H1 (cell line): ENCODE measurements at regions not wholly inside any gene's neighbourhood (a gene's known extent, or its start where the extent isn't known, plus 50 kb on each side); places are given as distances from the start of the nearest gene placed in this dataset.

Experiments
- CTCF ChIA-PET: fragments of 300-600 bp; sonication (Branson Sonifier 250); formaldehyde crosslinking; loops from one replicate; lab custom pipeline; 2021; ENCODE audit not compliant: partially characterized antibody; lab: Charles Lee
- POLR2A ChIA-PET: fragments of 300-600 bp; sonication (Branson Sonifier 250); formaldehyde crosslinking; loops from one replicate; lab custom pipeline; 2021; ENCODE audit warnings: inconsistent platforms; ENCODE audit not compliant: partially characterized antibody; lab: Charles Lee
- DNase-seq, 2 experiments: peaks; one replicate each; pipeline versions ENCODE4 v3.0.0 to v3.0.0-alpha.2; 2010 to 2022; ENCODE audit warnings: low spot score in 2 of 2, low read depth in 1 of 2, mixed read lengths in 1 of 2
- FAIRE-seq: peaks from 2 replicates; lab custom pipeline; 2011; peaks lifted over from hg19 to GRCh38; lab: Jason Lieb, UNC
- H2AFZ ChIP-seq: 2 replicates; pipeline ENCODE4 v1.8.1; 2012; ENCODE audit warnings: low read length, inconsistent platforms
- H2AK5ac ChIP-seq: 2 replicates; pipeline ENCODE4 v1.6.1; 2013; ENCODE audit warnings: low read depth, low read length
- H2BK120ac ChIP-seq: replicated peaks from 2 replicates; pipeline ENCODE3; 2013; ENCODE audit warnings: low read depth, low read length, inconsistent platforms
- H2BK12ac ChIP-seq: 2 replicates; pipeline ENCODE4 v1.6.1; 2013; ENCODE audit warnings: low read depth, low read length
- H2BK15ac ChIP-seq: 2 replicates; pipeline ENCODE4 v1.6.1; 2013; ENCODE audit warnings: low read length
- H2BK20ac ChIP-seq: 2 replicates; pipeline ENCODE4 v1.6.1; 2013; ENCODE audit warnings: low read length
- H2BK5ac ChIP-seq: 2 replicates; pipeline ENCODE4 v1.6.1; 2013; ENCODE audit warnings: low read depth, low read length
- H3K14ac ChIP-seq: 2 replicates; pipeline ENCODE4 v1.6.1; 2013; ENCODE audit warnings: inconsistent platforms; ENCODE audit not compliant: insufficient read length
- H3K18ac ChIP-seq: 2 replicates; pipeline ENCODE4 v1.6.1; 2013; ENCODE audit warnings: low read length; ENCODE audit errors: extremely low read depth
- H3K23ac ChIP-seq: 2 replicates; pipeline ENCODE4 v1.6.1; 2013; ENCODE audit warnings: inconsistent platforms; ENCODE audit not compliant: insufficient read length
- H3K23me2 ChIP-seq: 2 replicates; pipeline ENCODE4 v1.6.1; 2013; ENCODE audit warnings: low read depth, low read length
- H3K27ac ChIP-seq: 2 replicates; pipeline ENCODE4 v1.6.1; 2011; ENCODE audit warnings: low read depth, low read length, inconsistent platforms
- H3K27me3 ChIP-seq, 4 experiments: replicated peaks in 1 of 4; 1 replicate in 1 of 4; 2 replicates in 3 of 4; pipeline versions ENCODE4 v1.6.1 to v1.8.1; 2011 to 2013; ENCODE audit warnings: low read length in 3 of 4, mild to moderate bottlenecking in 3 of 4, inconsistent platforms in 2 of 4, mixed read lengths in 2 of 4, moderate library complexity in 1 of 4; ENCODE audit not compliant: control insufficient read depth in 3 of 4, insufficient read depth in 3 of 4; ENCODE audit errors: extremely low read depth in 1 of 4
- H3K36me3 ChIP-seq, 4 experiments: 2 replicates each; pipeline versions ENCODE4 v1.6.1 to v1.8.1; 2011 to 2013; ENCODE audit warnings: mild to moderate bottlenecking in 4 of 4, low read length in 3 of 4, moderate library complexity in 2 of 4, control low read depth in 1 of 4, inconsistent platforms in 1 of 4; ENCODE audit not compliant: insufficient read depth in 4 of 4, control insufficient read depth in 2 of 4
- H3K4ac ChIP-seq: replicated peaks from 2 replicates; pipeline ENCODE3; 2013; ENCODE audit warnings: low read length, low read depth, mixed read lengths, inconsistent platforms; ENCODE audit not compliant: insufficient read length
- H3K4me1 ChIP-seq, 4 experiments: replicated peaks in 1 of 4; 1 replicate in 1 of 4; 2 replicates in 3 of 4; pipeline versions ENCODE4 v1.6.1 to v1.8.1; 2011 to 2013; ENCODE audit warnings: low read length in 3 of 4, inconsistent platforms in 2 of 4, mixed read lengths in 1 of 4; ENCODE audit not compliant: insufficient read depth in 4 of 4, control insufficient read depth in 3 of 4
- H3K4me2 ChIP-seq, 2 experiments: 2 replicates each; pipeline versions ENCODE4 v1.6.1 to v1.8.1; 2011 to 2013; ENCODE audit warnings: low read depth in 2 of 2, low read length in 2 of 2, control low read depth in 1 of 2, inconsistent platforms in 1 of 2, mild to moderate bottlenecking in 1 of 2; ENCODE audit not compliant: insufficient read depth in 1 of 2
- H3K4me3 ChIP-seq, 4 experiments: fragments of 200-600, 300-600 bp in 1 of 4; sonication (generic), shearing (Covaris generic), sonication (Bioruptor Twin) in 1 of 4; 2 replicates each; pipeline versions ENCODE4 v1.5.1 to v1.8.1; 2011 to 2016; ENCODE audit warnings: low read length in 4 of 4, low read depth in 3 of 4, control low read depth in 2 of 4, inconsistent platforms in 2 of 4, mild to moderate bottlenecking in 2 of 4, mixed read lengths in 1 of 4, moderate library complexity in 1 of 4; ENCODE audit not compliant: insufficient read depth in 2 of 4; ENCODE audit errors: extremely low read depth in 1 of 4
- H3K56ac ChIP-seq: replicated peaks from 2 replicates; pipeline ENCODE3; 2013; ENCODE audit warnings: low read depth, mild to moderate bottlenecking, mixed read lengths, low read length, inconsistent platforms; ENCODE audit not compliant: insufficient read length
- H3K79me1 ChIP-seq: 2 replicates; pipeline ENCODE4 v1.6.1; 2013; ENCODE audit warnings: low read depth, low read length, control low read depth
- H3K79me2 ChIP-seq, 2 experiments: 2 replicates each; pipeline versions ENCODE4 v1.6.1 to v1.8.1; 2012 to 2013; ENCODE audit warnings: low read length in 2 of 2, mild to moderate bottlenecking in 2 of 2, inconsistent platforms in 1 of 2; ENCODE audit not compliant: insufficient read depth in 2 of 2, control insufficient read depth in 1 of 2
- H3K9ac ChIP-seq, 4 experiments: replicated peaks in 1 of 4; 1 replicate in 1 of 4; 2 replicates in 3 of 4; pipeline versions ENCODE4 v1.6.1 to v1.8.1; 2011 to 2013; ENCODE audit warnings: low read depth in 3 of 4, low read length in 3 of 4, control low read depth in 2 of 4, mild to moderate bottlenecking in 2 of 4, moderate library complexity in 2 of 4, inconsistent platforms in 1 of 4; ENCODE audit errors: extremely low read depth in 1 of 4
- H3K9me3 ChIP-seq, 2 experiments: 2 replicates each; pipeline versions ENCODE4 v1.6.1 to v1.8.1; 2012 to 2013; ENCODE audit warnings: mild to moderate bottlenecking in 2 of 2, moderate library complexity in 2 of 2, control low read depth in 1 of 2, inconsistent platforms in 1 of 2, low read depth in 1 of 2, low read length in 1 of 2, mixed read lengths in 1 of 2; ENCODE audit not compliant: insufficient read depth in 2 of 2
- H4K20me1 ChIP-seq, 2 experiments: replicated peaks in 1 of 2; 2 replicates each; pipeline versions ENCODE3 to v1.8.1; 2011 to 2013; ENCODE audit warnings: inconsistent platforms in 2 of 2, low read length in 2 of 2, mild to moderate bottlenecking in 1 of 2; ENCODE audit not compliant: insufficient read depth in 2 of 2, control insufficient read depth in 1 of 2
- H4K5ac ChIP-seq: 2 replicates; pipeline ENCODE4 v1.6.1; 2013; ENCODE audit warnings: low read length, low read depth, mixed read lengths, inconsistent platforms; ENCODE audit not compliant: insufficient read length
- H4K8ac ChIP-seq: 2 replicates; pipeline ENCODE4 v1.8.0; 2013; ENCODE audit warnings: mild to moderate bottlenecking, moderate library complexity, low read length, inconsistent platforms; ENCODE audit not compliant: insufficient read depth; ENCODE audit errors: extremely low read depth
- H4K91ac ChIP-seq: replicated peaks from 2 replicates; pipeline ENCODE3; 2013; ENCODE audit warnings: low read length, mixed read lengths, inconsistent platforms; ENCODE audit not compliant: insufficient read length
- CTCF ChIP-seq, 3 experiments: IDR thresholded peaks; 1 replicate in 2 of 3; 2 replicates in 1 of 3; pipeline versions ENCODE4 v1.5.1 to v1.6.1; 2011; ENCODE audit warnings: low read length in 3 of 3, mild to moderate bottlenecking in 3 of 3, inconsistent platforms in 2 of 3, low read depth in 1 of 3, moderate library complexity in 1 of 3; ENCODE audit not compliant: insufficient read depth in 1 of 3; ENCODE audit errors: control extremely low read depth in 1 of 3
- SUZ12 ChIP-seq: fragments of 200-600 bp; sonication (generic); IDR thresholded peaks from 2 replicates; pipeline ENCODE4 v1.6.1; 2012; ENCODE audit warnings: mild to moderate bottlenecking, inconsistent platforms, low read length, moderate library complexity, mixed read lengths
- WGBS, 2 experiments: shearing (Covaris generic) in 1 of 2; methylation state at CpG; one replicate each; pipeline versions ENCODE4 v1.1.6 to v1.1.7; 2013 to 2015; ENCODE audit warnings: low lambda C conversion rate in 2 of 2, mixed read lengths in 2 of 2, inconsistent platforms in 1 of 2, low coverage in 1 of 2, missing lambda C conversion rate in 1 of 2; ENCODE audit not compliant: insufficient replicate concordance in 2 of 2, insufficient coverage in 1 of 2, insufficient read length in 1 of 2; ENCODE audit errors: extremely low coverage in 1 of 2, missing lambda C conversion rate in 1 of 2; 5-methylcytosine and 5-hydroxymethylcytosine counted together

- no peak for FAIRE-seq
- H2AK5ac ChIP-seq, result no peak overlapping the region; the same call in 1 of the 2 replicates
- TF ChIP-seq CTCF (IDR thresholded peaks at IDR 0.05; ENCODE audit: control extremely low read depth in 1 of 3, insufficient read depth in 1 of 3, low read depth in 1 of 3, low read length in 3 of 3), result no peak
- TF ChIP-seq SUZ12, result no peak
These were observed 475.0 kb upstream of the SULF2 start for GRCh38 chr20:48260129-48260756.

More at GRCh38 chr20:48260129-48260756, 475.0 kb upstream of the SULF2 start:
- H4K91ac ChIP-seq, result no peak overlapping the region
- peaks cover 0 to 6% of the 10 kb centered on the region in 2 experiments; a peak in 2 of 4 replicates for H3K9me3 ChIP-seq
- H3K4me2 ChIP-seq, result no peak overlapping the region
- no peaks in the 10 kb centered on the region for H3K79me2 ChIP-seq
- no peak overlapping the region for H3K27ac ChIP-seq
- H3K79me1 ChIP-seq, result no peaks in the 10 kb centered on the region
- no peak overlapping the region for H3K14ac ChIP-seq
- no peak overlapping the region for H3K18ac ChIP-seq
- H3K23ac ChIP-seq, result no peak overlapping the region
- no peak overlapping the region for H2BK120ac ChIP-seq
- DNase-seq, result no peak
- POLR2A ChIA-PET, result interaction anchor here (1.0 kb wide), 1 partner anchor 9 kb away, joined by 4 read pairs; no protein-coding TSS in a partner anchor
- H3K9ac ChIP-seq, result no peak overlapping the region
- CTCF ChIA-PET, result interaction anchor here (3.0 kb wide), 1 partner anchor 9 kb away, joined by 8 read pairs; no protein-coding TSS in a partner anchor
- 93% methylated on average over 15 of the region's 15 CpGs; no CpG with 5 or more reads in 1 of the 2 experiments for WGBS, 2 experiments
- no peak overlapping the region for H3K4me3 ChIP-seq
- no peaks in the 10 kb centered on the region for H3K23me2 ChIP-seq
- no peaks in the 10 kb centered on the region; a peak in 2 of 7 replicates for H3K27me3 ChIP-seq
- no peak overlapping the region for H4K8ac ChIP-seq
- no peaks in the 10 kb centered on the region; a peak in 1 of 7 replicates for H3K4me1 ChIP-seq
- no peak overlapping the region for H3K4ac ChIP-seq
- no peak overlapping the region for H3K56ac ChIP-seq
- H2BK5ac ChIP-seq, result no peak overlapping the region; the same call in none of the 2 replicates
- H4K5ac ChIP-seq, result no peak overlapping the region
- H2BK15ac ChIP-seq, result no peak overlapping the region
- H2BK12ac ChIP-seq, result no peak overlapping the region
- no peak overlapping the region for H2BK20ac ChIP-seq
- no peaks in the 10 kb centered on the region for H4K20me1 ChIP-seq
- H3K36me3 ChIP-seq, result no peaks in the 10 kb centered on the region
- no peak overlapping the region for H2AFZ ChIP-seq
